ENCODE measurements at regions not wholly inside any gene's neighbourhood (a gene's known extent, or its start where the extent isn't known, plus 50 kb on each side); places are given as distances from the start of the nearest gene placed in this dataset.

DNA sequence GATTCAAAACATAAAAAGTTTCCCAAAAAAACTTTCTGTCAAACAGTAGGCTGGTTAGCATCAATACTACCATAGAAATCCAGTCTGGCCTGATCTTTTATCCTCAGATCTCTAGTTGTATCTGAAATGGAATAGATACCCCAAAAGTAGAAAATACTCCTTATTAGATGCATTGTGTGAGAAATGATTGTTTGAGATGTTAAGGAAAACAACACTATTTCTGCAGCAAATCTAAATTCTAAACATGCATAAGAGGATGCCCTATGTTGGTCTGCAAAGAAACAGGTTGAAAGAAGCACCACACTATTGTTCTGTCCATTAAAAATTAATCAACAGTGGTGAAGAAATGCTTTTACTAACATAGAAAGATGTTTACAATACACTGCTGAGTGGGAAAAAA, 121.0 kb downstream of the NPY start:
- Histone ChIP-seq H3K4me1 (replicated peaks in 1 of 2) (no peaks in the 10 kb centered on the region), H3K9me3 (replicated peaks in 1 of 3) (no peaks in the 10 kb centered on the region), H3K36me3 (replicated peaks in 1 of 2) (no peaks in the 10 kb centered on the region), H3K4me3 (no peak overlapping the region), H3K27ac (no peak overlapping the region), H3K27me3 (no peaks in the 10 kb centered on the region)
- no peak for DNase-seq
- intact Hi-C loops (cut with DNase I) = no loop called here
- no peak for TF ChIP-seq POLR2A (IDR thresholded peaks at IDR 0.05)
- TF ChIP-seq, protein P1, sequence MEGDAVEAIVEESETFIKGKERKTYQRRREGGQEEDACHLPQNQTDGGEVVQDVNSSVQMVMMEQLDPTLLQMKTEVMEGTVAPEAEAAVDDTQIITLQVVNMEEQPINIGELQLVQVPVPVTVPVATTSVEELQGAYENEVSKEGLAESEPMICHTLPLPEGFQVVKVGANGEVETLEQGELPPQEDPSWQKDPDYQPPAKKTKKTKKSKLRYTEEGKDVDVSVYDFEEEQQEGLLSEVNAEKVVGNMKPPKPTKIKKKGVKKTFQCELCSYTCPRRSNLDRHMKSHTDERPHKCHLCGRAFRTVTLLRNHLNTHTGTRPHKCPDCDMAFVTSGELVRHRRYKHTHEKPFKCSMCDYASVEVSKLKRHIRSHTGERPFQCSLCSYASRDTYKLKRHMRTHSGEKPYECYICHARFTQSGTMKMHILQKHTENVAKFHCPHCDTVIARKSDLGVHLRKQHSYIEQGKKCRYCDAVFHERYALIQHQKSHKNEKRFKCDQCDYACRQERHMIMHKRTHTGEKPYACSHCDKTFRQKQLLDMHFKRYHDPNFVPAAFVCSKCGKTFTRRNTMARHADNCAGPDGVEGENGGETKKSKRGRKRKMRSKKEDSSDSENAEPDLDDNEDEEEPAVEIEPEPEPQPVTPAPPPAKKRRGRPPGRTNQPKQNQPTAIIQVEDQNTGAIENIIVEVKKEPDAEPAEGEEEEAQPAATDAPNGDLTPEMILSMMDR (IDR thresholded peaks at IDR 0.05) = no peak

DNA sequence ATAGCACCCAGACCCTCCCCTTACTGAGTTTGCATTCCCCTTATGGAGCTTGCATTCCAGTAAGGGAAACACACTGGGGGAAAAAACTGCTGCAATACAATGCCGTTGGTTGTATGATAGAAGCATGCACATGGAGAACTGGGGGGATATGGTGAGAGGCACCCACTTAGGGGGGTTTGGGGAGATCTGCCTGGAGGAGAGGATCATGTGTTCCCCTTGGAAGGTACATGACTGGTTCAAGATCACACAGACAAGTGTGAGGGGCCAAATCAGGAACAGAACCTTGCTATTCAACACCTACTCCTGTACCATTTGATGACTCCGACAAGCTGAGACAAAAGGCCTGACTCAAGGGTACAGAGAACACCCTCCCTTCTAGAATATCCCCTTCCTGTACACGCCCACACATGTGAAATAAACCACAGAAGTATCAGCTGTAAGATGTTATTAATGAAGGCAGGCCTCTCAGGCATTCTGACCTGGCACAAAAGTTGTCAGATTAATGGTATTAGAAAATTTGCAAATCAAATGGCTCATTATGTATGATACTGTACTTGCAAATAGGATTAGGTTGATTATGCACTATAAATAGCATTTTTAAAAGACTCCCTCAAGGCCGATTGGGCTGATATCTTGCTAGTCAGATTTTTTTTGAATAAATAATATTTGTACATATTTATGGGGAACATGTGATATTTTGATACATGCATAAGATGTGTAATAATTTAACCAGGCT, 122.2 kb downstream of the NPY start:
- Histone ChIP-seq H3K27me3 (no peaks in the 10 kb centered on the region), H3K9me3 (replicated peaks in 1 of 3) (no peaks in the 10 kb centered on the region), H3K27ac (no peak overlapping the region), H3K4me1 (replicated peaks in 1 of 2) (no peaks in the 10 kb centered on the region), H3K36me3 (replicated peaks in 1 of 2) (no peaks in the 10 kb centered on the region), H3K4me3 (no peak overlapping the region)
- TF ChIP-seq, protein P1 (IDR thresholded peaks at IDR 0.05) = no peak
- no peak for TF ChIP-seq POLR2A (IDR thresholded peaks at IDR 0.05)
- WGBS, 4 donors = 63 to 80% (median 68%) methylated on average over 3 to 4 of the region's 4 CpGs
- intact Hi-C loops (cut with DNase I) = no loop called here
- no peak for DNase-seq

DNA sequence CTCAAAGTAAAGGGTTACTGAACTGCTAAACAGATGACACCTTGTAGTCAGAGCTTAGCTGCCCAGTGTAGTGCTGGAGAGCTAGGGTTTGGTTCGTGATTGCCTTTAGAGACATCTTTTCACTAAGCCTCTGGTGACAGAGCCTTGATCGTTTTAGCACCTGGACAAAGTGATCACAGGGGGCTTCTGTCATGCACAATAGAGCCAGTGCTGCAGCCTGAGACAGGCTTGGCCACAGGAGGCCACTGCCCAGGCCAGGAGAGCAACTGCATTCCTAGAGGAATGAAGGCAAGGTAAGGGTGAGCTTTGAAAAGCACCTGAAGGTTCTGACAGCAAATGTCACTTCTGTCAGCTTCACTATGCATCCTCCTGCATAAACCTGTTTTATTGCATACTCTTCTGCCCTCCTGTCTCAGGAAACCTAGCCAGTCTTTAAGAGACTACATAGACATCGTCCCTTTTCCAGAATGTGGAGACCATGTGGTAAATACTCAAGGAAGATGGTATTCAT, 122.9 kb downstream of the NPY start:
- Histone ChIP-seq H3K4me1 (replicated peaks in 1 of 2) (no peaks in the 10 kb centered on the region), H3K9me3 (replicated peaks in 1 of 3) (no peaks in the 10 kb centered on the region), H3K36me3 (replicated peaks in 1 of 2) (no peaks in the 10 kb centered on the region), H3K27me3 (no peaks in the 10 kb centered on the region), H3K4me3 (no peak overlapping the region), H3K27ac (no peak overlapping the region)
- no peak for DNase-seq
- intact Hi-C loops (cut with DNase I) = no loop called here
- 61 to 67% (median 65%) methylated on average over 3 of the region's 3 CpGs for WGBS, 4 donors
- TF ChIP-seq POLR2A (IDR thresholded peaks at IDR 0.05) = no peak
- TF ChIP-seq, protein P1 (IDR thresholded peaks at IDR 0.05) = no peak

DNA sequence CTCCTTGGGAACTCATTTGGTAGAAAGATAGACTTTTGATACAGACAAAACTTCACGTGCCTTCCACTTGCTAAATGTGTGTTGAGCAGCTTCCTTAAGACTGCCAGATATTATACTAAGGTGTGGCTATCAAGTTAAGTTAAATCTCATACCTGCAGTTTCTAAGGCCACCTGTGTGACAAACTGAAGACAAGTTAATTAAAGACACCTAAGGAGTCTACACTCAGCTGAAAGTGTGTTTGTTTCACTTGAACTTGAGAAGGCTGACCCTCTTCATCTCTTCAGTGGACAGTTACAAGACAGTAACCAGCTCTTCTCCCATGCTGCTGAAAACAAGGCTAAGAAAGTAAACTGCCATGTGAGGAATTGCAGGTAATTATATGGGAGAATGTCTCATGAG, 124.0 kb downstream of the NPY start:
- intact Hi-C loops (cut with DNase I) = no loop called here
- 40 to 75% (median 74%) methylated on average over 1 of the region's 1 CpG for WGBS, 4 donors
- no peaks in the 10 kb centered on the region for H3K27me3 ChIP-seq

More for the DNA sequence above, 124.0 kb downstream of the NPY start:
- no peaks in the 10 kb centered on the region for H3K36me3 ChIP-seq (replicated peaks in 1 of 2)
- no peaks in the 10 kb centered on the region for H3K9me3 ChIP-seq (replicated peaks in 1 of 3)
- no peak overlapping the region for H3K4me3 ChIP-seq
- H3K27ac ChIP-seq = no peak overlapping the region
- TF ChIP-seq, protein P1 (IDR thresholded peaks at IDR 0.05) = no peak
- no peak for TF ChIP-seq POLR2A (IDR thresholded peaks at IDR 0.05)
- no peak for DNase-seq
- H3K4me1 ChIP-seq (replicated peaks in 1 of 2) = no peaks in the 10 kb centered on the region
